ENCODE measurements at regions not wholly inside any gene's neighbourhood (a gene's known extent, or its start where the extent isn't known, plus 50 kb on each side); places are given as distances from the start of the nearest gene placed in this dataset.

DNA sequence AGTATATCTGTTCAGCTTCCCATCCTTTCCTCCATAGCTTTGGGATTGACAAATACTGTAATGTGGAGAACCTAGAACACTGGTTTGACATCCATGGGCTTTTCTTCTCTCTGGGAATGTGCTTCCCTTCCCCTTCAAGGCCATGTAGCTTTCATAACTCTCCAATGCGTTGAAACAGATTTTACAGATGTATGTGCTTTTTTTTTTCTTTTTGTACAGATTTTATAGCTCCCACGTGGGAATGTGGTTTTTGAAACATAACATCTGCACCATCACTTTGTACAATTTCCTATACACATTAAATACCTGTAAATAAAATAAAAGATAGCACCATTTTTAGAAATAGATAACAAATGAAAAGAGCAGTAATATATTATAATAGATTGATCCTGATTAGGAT, 138.5 kb upstream of the TMPRSS15 start:
- H3K27me3 ChIP-seq: no peaks in the 10 kb centered on the region
- no peak overlapping the region for H3K27ac ChIP-seq
- H3K4me3 ChIP-seq: no peak overlapping the region
- no peak for ATAC-seq
- no peaks in the 10 kb centered on the region for H3K36me3 ChIP-seq
- intact Hi-C loops (cut with DNase I): no loop called here
- no peaks in the 10 kb centered on the region for H3K4me1 ChIP-seq
- no peaks in the 10 kb centered on the region for H3K9me3 ChIP-seq
- TF ChIP-seq, protein P1, sequence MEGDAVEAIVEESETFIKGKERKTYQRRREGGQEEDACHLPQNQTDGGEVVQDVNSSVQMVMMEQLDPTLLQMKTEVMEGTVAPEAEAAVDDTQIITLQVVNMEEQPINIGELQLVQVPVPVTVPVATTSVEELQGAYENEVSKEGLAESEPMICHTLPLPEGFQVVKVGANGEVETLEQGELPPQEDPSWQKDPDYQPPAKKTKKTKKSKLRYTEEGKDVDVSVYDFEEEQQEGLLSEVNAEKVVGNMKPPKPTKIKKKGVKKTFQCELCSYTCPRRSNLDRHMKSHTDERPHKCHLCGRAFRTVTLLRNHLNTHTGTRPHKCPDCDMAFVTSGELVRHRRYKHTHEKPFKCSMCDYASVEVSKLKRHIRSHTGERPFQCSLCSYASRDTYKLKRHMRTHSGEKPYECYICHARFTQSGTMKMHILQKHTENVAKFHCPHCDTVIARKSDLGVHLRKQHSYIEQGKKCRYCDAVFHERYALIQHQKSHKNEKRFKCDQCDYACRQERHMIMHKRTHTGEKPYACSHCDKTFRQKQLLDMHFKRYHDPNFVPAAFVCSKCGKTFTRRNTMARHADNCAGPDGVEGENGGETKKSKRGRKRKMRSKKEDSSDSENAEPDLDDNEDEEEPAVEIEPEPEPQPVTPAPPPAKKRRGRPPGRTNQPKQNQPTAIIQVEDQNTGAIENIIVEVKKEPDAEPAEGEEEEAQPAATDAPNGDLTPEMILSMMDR (IDR thresholded peaks at IDR 0.05): no peak
- DNase-seq: no peak

DNA sequence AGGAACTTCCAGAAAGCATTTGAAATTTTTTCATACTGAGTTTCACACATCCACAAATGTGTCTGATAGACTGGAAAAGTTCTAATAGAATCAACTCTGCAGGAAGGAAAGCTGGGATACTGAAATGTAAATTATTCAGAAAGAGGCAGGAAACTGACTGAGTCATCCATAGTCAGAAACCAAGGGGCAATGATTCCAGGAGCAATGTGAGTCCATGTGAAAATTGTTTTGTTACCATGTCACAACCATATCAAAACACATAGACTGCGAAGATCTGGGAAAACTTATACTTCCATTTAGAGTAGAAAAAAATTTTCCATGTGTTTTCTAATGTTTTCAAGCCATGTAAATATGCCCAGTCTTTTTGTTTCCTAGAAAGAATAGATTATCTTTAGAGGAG, 142.3 kb upstream of the TMPRSS15 start:
- TF ChIP-seq, protein P1 (IDR thresholded peaks at IDR 0.05): no peak
- no peak for DNase-seq
- no peaks in the 10 kb centered on the region for H3K27me3 ChIP-seq
- ATAC-seq: no peak
- no peaks in the 10 kb centered on the region for H3K9me3 ChIP-seq
- no peaks in the 10 kb centered on the region for H3K36me3 ChIP-seq
- no peaks in the 10 kb centered on the region for H3K4me1 ChIP-seq
- H3K4me3 ChIP-seq: no peak overlapping the region
- no peak overlapping the region for H3K27ac ChIP-seq
- intact Hi-C loops (cut with DNase I): no loop called here

DNA sequence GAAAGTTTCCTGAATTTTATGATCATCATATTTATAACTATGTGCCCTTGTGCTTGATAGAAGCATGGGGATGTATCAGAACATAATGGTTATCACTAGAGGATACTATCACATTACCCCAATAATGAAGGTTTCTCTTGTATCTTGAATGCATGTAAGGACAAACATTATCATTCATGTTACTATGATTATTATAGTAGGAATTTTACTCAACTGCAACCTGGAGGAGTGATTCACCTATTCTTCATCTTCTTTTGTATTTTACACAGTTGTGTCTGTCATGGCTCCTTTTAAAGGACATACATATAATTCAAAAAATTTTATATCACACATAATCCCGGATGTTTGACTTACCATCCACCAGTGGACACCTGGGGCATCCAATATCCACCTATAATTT, 143.8 kb upstream of the TMPRSS15 start:
- no peaks in the 10 kb centered on the region for H3K36me3 ChIP-seq
- ATAC-seq (no peak), DNase-seq (no peak)
- H3K4me3 ChIP-seq: no peak overlapping the region
- no peaks in the 10 kb centered on the region for H3K9me3 ChIP-seq
- no peaks in the 10 kb centered on the region for H3K27me3 ChIP-seq
- intact Hi-C loops (cut with DNase I): no loop called here
- no peaks in the 10 kb centered on the region for H3K4me1 ChIP-seq
- TF ChIP-seq, protein P1 (IDR thresholded peaks at IDR 0.05): no peak
- no peak overlapping the region for H3K27ac ChIP-seq

DNA sequence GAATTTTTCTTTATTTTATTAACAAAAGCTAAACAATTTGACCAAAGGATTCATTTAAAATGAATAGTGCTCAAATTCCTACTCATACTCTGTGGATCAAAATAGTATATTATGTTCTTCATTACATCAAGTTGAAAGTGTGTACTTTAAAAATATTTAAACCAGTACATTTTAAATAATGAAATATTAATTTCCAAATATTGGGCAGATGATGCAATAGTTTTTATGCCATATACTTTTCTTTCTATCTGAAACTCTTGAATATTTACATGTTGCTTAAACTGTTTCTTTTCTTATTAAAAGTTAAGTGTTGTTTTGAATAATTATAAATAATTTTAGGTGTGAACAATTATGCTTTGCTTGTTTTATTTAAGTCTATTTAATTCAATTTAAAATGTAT, 144.7 kb upstream of the TMPRSS15 start:
- Histone ChIP-seq H3K9me3 (no peaks in the 10 kb centered on the region), H3K4me3 (no peak overlapping the region), H3K27me3 (no peaks in the 10 kb centered on the region), H3K4me1 (no peaks in the 10 kb centered on the region), H3K36me3 (no peaks in the 10 kb centered on the region), H3K27ac (no peak overlapping the region)
- ATAC-seq (no peak), DNase-seq (no peak)
- TF ChIP-seq, protein P1 (IDR thresholded peaks at IDR 0.05): no peak
- intact Hi-C loops (cut with DNase I): no loop called here

DNA sequence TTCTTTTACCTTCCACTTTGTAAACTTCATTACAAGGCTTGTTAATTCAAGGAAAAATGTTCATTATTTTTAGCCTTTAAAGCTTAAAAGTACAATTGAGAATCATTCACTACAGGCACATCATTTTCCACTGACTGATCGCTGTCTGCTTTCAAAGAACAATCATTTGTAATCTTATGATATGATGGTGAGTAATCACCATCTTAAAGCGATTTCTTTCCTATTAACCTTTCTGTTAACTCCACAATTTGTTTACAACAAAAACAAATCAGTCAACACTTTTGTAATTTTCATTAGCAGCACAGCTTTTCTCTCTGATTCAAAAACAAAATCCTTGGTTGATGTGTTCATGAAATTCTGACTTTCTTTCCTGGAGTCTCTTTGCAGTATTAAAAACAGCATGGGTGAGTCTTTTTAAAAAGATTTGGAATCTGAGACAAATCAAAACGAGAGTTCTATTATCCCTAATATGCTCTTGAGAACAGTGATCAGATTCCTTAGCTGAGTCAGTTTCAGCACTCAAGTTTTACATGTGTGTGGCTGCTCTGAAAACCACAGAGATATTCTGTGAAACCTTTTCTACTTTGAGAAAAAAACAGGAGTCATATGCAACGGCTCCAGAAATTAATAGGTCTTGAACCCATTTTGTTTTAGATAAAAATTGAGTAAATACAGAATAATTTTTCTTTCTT, 145.8 kb upstream of the TMPRSS15 start:
- Histone ChIP-seq H3K27me3 (no peaks in the 10 kb centered on the region), H3K4me3 (no peak overlapping the region), H3K4me1 (no peaks in the 10 kb centered on the region), H3K27ac (no peak overlapping the region), H3K9me3 (no peaks in the 10 kb centered on the region), H3K36me3 (no peaks in the 10 kb centered on the region)
- no peak for DNase-seq
- intact Hi-C loops (cut with DNase I): no loop called here
- TF ChIP-seq, protein P1 (IDR thresholded peaks at IDR 0.05): no peak
- ATAC-seq: no peak

DNA sequence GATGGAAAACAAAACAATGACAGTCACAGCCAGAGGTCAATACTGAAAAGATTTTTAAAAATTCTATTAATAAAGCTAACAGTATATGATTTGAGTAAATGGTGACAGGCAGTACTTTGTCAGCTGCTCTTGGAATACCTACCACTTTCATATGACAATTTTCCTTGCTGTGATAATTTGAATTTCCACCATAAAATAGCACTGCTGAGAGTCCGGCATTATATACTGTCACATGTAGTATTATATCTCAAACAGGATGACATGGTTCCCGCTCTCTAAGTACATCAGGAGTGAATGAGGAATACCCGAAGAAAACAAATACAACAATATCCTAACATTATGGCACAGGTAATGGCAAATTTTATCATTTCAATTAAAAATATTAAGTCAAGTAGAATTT, 146.8 kb upstream of the TMPRSS15 start:
- DNase-seq (no peak), ATAC-seq (no peak)
- Histone ChIP-seq H3K4me1 (no peaks in the 10 kb centered on the region), H3K4me3 (no peak overlapping the region), H3K27ac (no peak overlapping the region), H3K27me3 (no peaks in the 10 kb centered on the region), H3K36me3 (no peaks in the 10 kb centered on the region), H3K9me3 (no peaks in the 10 kb centered on the region)
- TF ChIP-seq, protein P1 (IDR thresholded peaks at IDR 0.05): no peak
- intact Hi-C loops (cut with DNase I): no loop called here
